GM23338 (cell line): ENCODE measurements at regions not wholly inside any gene's neighbourhood (a gene's known extent, or its start where the extent isn't known, plus 50 kb on each side); places are given as distances from the start of the nearest gene placed in this dataset.

Source experiments
- CREB1 ChIP-seq: fragments of 250-450 bp; sonication (Bioruptor Pico); IDR thresholded peaks from 2 replicates; pipeline ENCODE4 v1.5.0; 2020; ENCODE audit warnings: low read depth, mild to moderate bottlenecking, moderate library complexity
- EZH2phosphoT487 ChIP-seq: fragments of 200-600 bp; sonication (generic); IDR thresholded peaks from one replicate; pipeline ENCODE4 v1.8.1; 2018; ENCODE audit warnings: antibody characterized with exemption; ENCODE audit not compliant: unreplicated experiment
- NANOG ChIP-seq: IDR thresholded peaks from 2 replicates; pipeline ENCODE4 v1.6.1; 2016; ENCODE audit warnings: antibody characterized with exemption, borderline replicate concordance
- POLR2AphosphoS5 ChIP-seq: IDR thresholded peaks from 2 replicates; pipeline ENCODE4 v1.6.1; 2016; ENCODE audit warnings: antibody characterized with exemption, low read depth
- TF ChIP-seq, protein P1 (sequence below): IDR thresholded peaks from one replicate; pipeline ENCODE4 v1.6.1; 2018; ENCODE audit warnings: antibody characterized with exemption; ENCODE audit not compliant: unreplicated experiment
- TF ChIP-seq, protein P2 (sequence below), 2 experiments: fragments of 200-600 bp in 1 of 2; sonication (generic) in 1 of 2; conservative IDR thresholded peaks; 2 replicates each; pipeline versions ENCODE4 v1.5.1 to v1.6.1; 2016 to 2017; ENCODE audit warnings: antibody characterized with exemption in 2 of 2, low read depth in 2 of 2, mild to moderate bottlenecking in 2 of 2, moderate library complexity in 1 of 2

DNA sequence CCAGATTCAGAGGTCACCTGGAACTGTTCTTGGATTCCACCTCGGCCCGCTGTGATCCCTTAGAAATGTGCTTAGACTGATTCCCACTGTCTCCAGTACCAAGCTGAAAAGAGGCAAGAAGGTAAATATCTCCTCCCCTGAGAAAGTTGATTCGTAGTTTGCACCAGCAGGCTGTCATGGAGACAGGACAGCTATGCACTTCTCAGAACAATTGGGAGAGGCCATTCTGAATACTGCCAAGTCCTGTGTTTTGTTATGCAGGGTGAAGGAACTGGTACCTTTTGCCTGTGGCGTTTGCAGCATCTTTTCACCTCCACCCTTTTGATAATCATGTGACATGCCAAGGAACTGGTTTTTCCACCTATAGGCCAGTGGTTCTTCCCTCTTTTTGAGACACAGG lies 58.2 kb upstream of the RNGTT start:
- TF ChIP-seq, protein P1, sequence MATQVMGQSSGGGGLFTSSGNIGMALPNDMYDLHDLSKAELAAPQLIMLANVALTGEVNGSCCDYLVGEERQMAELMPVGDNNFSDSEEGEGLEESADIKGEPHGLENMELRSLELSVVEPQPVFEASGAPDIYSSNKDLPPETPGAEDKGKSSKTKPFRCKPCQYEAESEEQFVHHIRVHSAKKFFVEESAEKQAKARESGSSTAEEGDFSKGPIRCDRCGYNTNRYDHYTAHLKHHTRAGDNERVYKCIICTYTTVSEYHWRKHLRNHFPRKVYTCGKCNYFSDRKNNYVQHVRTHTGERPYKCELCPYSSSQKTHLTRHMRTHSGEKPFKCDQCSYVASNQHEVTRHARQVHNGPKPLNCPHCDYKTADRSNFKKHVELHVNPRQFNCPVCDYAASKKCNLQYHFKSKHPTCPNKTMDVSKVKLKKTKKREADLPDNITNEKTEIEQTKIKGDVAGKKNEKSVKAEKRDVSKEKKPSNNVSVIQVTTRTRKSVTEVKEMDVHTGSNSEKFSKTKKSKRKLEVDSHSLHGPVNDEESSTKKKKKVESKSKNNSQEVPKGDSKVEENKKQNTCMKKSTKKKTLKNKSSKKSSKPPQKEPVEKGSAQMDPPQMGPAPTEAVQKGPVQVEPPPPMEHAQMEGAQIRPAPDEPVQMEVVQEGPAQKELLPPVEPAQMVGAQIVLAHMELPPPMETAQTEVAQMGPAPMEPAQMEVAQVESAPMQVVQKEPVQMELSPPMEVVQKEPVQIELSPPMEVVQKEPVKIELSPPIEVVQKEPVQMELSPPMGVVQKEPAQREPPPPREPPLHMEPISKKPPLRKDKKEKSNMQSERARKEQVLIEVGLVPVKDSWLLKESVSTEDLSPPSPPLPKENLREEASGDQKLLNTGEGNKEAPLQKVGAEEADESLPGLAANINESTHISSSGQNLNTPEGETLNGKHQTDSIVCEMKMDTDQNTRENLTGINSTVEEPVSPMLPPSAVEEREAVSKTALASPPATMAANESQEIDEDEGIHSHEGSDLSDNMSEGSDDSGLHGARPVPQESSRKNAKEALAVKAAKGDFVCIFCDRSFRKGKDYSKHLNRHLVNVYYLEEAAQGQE = no peak
- TF ChIP-seq, protein P2, sequence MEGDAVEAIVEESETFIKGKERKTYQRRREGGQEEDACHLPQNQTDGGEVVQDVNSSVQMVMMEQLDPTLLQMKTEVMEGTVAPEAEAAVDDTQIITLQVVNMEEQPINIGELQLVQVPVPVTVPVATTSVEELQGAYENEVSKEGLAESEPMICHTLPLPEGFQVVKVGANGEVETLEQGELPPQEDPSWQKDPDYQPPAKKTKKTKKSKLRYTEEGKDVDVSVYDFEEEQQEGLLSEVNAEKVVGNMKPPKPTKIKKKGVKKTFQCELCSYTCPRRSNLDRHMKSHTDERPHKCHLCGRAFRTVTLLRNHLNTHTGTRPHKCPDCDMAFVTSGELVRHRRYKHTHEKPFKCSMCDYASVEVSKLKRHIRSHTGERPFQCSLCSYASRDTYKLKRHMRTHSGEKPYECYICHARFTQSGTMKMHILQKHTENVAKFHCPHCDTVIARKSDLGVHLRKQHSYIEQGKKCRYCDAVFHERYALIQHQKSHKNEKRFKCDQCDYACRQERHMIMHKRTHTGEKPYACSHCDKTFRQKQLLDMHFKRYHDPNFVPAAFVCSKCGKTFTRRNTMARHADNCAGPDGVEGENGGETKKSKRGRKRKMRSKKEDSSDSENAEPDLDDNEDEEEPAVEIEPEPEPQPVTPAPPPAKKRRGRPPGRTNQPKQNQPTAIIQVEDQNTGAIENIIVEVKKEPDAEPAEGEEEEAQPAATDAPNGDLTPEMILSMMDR (conservative IDR thresholded peaks at IDR 0.05; ENCODE audit: low read depth in 2 of 2) = no peak
- TF ChIP-seq EZH2phosphoT487 (no peak), POLR2AphosphoS5 (no peak), NANOG (no peak), CREB1 (CRISPR knock-in tag) (no peak)
